ENCODE measurements at regions not wholly inside any gene's neighbourhood (a gene's known extent, or its start where the extent isn't known, plus 50 kb on each side); places are given as distances from the start of the nearest gene placed in this dataset.

- no peak for TF ChIP-seq CTCF (IDR thresholded peaks at IDR 0.05; ENCODE audit: insufficient read depth, low read length)
- TF ChIP-seq SPI1 (IDR thresholded peaks at IDR 0.05; ENCODE audit: borderline replicate concordance, low read depth) = peak; percentile 85
- no peak for TF ChIP-seq GABPA (IDR thresholded peaks at IDR 0.05; ENCODE audit: low read depth)
Observed at GRCh38 chr2:65922794-65923193, 490.4 kb upstream of the SPRED2 start.

All from HL-60 (cell line).